ENCODE measurements at regions not wholly inside any gene's neighbourhood (a gene's known extent, or its start where the extent isn't known, plus 50 kb on each side); places are given as distances from the start of the nearest gene placed in this dataset.

DNA sequence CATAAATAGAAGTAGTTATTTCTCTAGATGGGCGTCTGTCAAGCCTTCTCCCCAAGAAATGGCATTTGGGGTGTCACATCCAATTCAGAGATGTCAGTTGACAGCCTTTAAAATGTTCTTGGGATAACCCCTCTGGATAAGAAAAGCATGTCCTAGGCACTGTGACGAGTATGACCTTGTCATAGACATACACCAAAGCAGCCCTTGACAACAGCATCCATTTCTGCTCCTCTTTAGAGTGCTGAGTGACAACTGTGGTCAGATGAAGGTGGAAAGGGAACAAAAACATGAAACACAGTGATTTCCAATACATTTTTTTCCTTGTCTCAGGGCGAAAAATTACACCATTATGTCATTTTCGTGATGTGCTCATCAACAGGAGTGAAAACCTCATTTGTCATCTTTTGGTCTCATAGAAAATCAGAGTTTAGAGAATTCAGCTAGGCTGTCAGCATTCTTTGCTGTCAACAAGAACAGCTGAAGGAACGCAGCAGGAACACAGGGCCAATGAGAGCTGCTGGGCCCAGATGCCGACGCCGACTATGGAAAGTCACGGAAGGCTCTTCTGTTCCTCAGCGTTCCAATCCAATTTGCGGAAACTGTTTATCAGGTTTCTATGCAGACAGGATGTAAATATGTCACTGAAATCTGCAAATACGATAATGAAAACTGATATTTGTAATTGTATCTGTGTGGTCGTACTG, 193.2 kb downstream of the ICOS start:
- TF ChIP-seq, protein P1, sequence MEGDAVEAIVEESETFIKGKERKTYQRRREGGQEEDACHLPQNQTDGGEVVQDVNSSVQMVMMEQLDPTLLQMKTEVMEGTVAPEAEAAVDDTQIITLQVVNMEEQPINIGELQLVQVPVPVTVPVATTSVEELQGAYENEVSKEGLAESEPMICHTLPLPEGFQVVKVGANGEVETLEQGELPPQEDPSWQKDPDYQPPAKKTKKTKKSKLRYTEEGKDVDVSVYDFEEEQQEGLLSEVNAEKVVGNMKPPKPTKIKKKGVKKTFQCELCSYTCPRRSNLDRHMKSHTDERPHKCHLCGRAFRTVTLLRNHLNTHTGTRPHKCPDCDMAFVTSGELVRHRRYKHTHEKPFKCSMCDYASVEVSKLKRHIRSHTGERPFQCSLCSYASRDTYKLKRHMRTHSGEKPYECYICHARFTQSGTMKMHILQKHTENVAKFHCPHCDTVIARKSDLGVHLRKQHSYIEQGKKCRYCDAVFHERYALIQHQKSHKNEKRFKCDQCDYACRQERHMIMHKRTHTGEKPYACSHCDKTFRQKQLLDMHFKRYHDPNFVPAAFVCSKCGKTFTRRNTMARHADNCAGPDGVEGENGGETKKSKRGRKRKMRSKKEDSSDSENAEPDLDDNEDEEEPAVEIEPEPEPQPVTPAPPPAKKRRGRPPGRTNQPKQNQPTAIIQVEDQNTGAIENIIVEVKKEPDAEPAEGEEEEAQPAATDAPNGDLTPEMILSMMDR (IDR thresholded peaks at IDR 0.05) = no peak
- no peak for TF ChIP-seq POLR2A (IDR thresholded peaks at IDR 0.05)
